HL-60 (cell line): ENCODE measurements at regions not wholly inside any gene's neighbourhood (a gene's known extent, or its start where the extent isn't known, plus 50 kb on each side); places are given as distances from the start of the nearest gene placed in this dataset.

ENCODE experiments used
- DNase-seq, 2 experiments: peaks; one replicate each; pipeline ENCODE4 v3.0.0-alpha.2; 2010 to 2020; ENCODE audit warnings: low read depth in 1 of 2, low spot score in 1 of 2
- H3K27ac ChIP-seq: fragments of 250-450 bp; sonication (Bioruptor Pico); replicated peaks from 2 replicates; pipeline ENCODE4 v1.5.1; 2020; ENCODE audit warnings: mild to moderate bottlenecking, moderate library complexity
- H3K27me3 ChIP-seq: fragments of 250-450 bp; sonication (Bioruptor Pico); 2 replicates; pipeline ENCODE4 v1.5.1; 2021; ENCODE audit warnings: mild to moderate bottlenecking, moderate library complexity; ENCODE audit not compliant: insufficient read depth, poor library complexity, severe bottlenecking
- H3K4me3 ChIP-seq: replicated peaks from 2 replicates; pipeline ENCODE4 v1.5.1; 2011; ENCODE audit warnings: mild to moderate bottlenecking, control low read depth, low read length; ENCODE audit not compliant: insufficient read depth
- CTCF ChIP-seq: IDR thresholded peaks from one replicate; pipeline ENCODE4 v1.5.1; 2011; ENCODE audit warnings: low read length, control low read depth, inconsistent platforms; ENCODE audit not compliant: insufficient read depth
- GABPA ChIP-seq: IDR thresholded peaks from 2 replicates; pipeline ENCODE4 v1.6.1; 2012; ENCODE audit warnings: low read depth
- POLR2AphosphoS5 ChIP-seq: IDR thresholded peaks from 2 replicates; pipeline ENCODE4 v1.6.1; 2012; ENCODE audit warnings: low read depth
- REST ChIP-seq: IDR thresholded peaks from 2 replicates; pipeline ENCODE4 v1.6.1; 2012; ENCODE audit warnings: low read depth; ENCODE audit not compliant: insufficient replicate concordance
- SPI1 ChIP-seq: IDR thresholded peaks from 2 replicates; pipeline ENCODE4 v1.6.1; 2012; ENCODE audit warnings: low read depth, mild to moderate bottlenecking, borderline replicate concordance

DNA sequence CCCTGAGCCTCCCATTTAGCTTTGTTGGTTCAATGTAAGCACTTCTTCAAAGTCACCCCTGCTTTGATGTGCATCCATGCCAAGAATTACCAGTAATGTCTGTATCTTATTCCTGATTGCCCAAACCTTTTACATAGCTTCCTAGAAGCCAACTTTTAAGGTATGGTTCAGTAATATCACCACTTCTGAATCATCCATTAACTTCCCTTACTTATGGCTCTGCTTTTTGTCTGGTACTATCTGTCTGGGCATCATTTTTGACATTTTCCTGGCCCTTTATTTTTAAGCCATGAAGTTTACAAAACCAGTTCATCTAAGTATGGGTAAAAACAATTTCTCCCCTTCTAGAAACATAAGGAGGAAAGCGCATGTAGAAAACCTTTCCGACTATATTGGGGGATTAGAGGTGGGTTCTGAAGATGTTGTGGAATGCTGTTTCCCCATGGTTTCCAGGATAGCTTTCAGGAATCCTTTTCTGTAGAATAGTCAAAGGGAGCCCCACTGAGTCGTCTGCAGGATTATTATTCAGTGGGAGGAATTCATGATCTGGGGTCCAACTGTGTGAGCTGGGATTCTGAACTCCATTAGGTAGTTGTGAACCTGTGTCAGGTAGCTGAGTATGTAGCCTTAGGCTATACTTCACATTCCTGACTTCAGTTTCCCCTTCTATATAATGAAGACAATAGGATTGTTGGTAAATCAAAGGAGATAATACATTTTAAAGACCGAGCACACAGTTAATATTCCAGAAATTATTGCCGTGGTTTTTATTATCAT is 163.8 kb downstream of the SUCLA2 start:
- no peak overlapping the region for H3K4me3 ChIP-seq
- H3K27me3 ChIP-seq, result no peaks in the 10 kb centered on the region
- TF ChIP-seq SPI1 (no peak), GABPA (no peak), REST (no peak), CTCF (no peak)
- DNase-seq, result no peak
- no peak overlapping the region for H3K27ac ChIP-seq

DNA sequence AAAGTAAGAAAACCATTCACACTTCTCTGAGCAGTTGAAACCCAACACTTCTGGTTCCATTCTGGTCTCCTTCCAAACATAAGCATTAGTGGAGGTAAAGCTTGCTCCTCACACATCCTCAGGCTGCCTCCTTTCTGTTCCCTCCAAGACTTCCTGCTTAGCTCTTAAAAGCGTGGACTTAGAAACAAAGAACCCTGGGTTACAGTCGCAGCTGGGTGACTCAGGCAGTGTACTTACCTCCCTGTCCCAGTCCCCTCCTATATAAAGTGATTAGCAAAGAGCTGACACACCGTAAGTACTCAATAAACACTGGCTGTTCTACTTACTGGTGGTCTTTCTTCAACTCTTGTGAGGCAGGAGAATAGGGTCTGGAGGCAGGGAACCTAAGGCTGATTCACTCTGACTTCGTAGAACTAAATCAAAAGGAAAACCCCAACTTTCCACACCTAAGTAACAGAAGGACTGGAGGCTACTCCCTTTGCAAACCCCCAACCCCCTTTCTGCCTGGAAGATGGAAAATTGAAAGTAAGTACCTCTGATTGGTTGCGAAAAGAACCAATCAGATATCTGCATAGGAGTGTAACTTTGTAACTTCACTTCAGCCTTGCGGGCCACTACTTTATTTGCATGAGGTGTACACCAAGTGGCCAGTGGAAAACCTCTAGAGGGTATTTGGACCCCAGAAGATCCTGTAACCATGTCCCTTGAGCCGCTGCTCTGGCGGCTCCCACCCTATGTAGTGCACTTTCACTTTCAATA is 165.4 kb downstream of the SUCLA2 start:
- Histone ChIP-seq H3K4me3 (no peak overlapping the region), H3K27ac (no peak overlapping the region), H3K27me3 (no peaks in the 10 kb centered on the region)
- no peak for DNase-seq
- TF ChIP-seq GABPA (no peak), REST (no peak), CTCF (no peak), POLR2AphosphoS5 (no peak), SPI1 (no peak)

DNA sequence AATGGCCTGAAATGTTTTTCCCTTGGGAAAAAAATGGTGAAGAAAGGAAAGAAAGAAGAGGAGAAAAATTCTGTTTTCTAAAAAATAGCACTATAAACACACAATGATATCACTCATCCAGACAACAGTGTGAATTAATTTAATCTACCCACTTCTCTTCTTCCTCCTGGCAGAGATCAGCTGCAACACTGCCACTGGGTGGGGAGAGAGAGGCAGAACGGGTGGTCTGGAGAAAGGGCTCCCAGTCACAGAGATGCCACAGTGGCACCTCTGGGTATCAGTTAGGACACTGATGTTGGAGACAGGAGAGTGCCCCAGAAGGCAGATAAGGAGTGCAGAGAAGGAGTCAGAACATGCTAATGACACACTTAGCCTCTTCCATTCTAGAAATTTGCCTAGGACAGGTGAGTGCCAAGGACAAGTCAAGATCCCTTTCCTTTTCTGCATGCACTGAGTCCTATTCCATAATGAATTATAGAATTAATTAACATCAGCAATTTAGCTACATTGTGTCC is 168.6 kb downstream of the SUCLA2 start:
- DNase-seq, result no peak
- no peak for TF ChIP-seq GABPA
- TF ChIP-seq SPI1, result no peak
- TF ChIP-seq REST, result no peak
- TF ChIP-seq POLR2AphosphoS5, result no peak
- TF ChIP-seq CTCF, result no peak
- Histone ChIP-seq H3K27me3 (no peaks in the 10 kb centered on the region), H3K4me3 (no peak overlapping the region), H3K27ac (no peak overlapping the region)
